ENCODE measurements at regions not wholly inside any gene's neighbourhood (a gene's known extent, or its start where the extent isn't known, plus 50 kb on each side); places are given as distances from the start of the nearest gene placed in this dataset.

DNA sequence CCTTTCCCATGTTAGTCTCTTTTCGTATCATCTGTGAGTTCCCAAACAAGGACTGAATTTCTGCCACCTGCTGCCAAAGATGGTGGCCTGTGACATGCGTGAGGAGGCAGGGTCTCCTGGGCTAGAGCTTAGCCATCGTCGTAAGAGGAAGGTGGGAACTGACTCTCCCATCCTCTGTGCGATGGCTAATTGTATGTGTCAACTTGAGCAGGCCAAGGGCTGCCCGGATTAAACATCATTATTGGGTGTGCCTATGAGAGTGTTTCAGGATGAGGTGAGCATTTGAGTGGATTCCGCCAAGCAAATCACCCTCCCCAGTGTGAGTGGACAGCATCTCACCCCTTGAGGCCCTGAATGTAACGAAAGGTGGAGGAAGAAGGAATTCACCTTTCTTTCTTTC is 220.7 kb upstream of the DIO3 start:
- TF ChIP-seq BHLHE40 (IDR thresholded peaks at IDR 0.05; ENCODE audit: low read depth, low read length) (no peak), RCOR1 (IDR thresholded peaks at IDR 0.05; ENCODE audit: insufficient replicate concordance, low read length) (no peak), POLR2A (IDR thresholded peaks at IDR 0.05; ENCODE audit: low read depth, low read length) (no peak)
- TF ChIP-seq, protein P1, sequence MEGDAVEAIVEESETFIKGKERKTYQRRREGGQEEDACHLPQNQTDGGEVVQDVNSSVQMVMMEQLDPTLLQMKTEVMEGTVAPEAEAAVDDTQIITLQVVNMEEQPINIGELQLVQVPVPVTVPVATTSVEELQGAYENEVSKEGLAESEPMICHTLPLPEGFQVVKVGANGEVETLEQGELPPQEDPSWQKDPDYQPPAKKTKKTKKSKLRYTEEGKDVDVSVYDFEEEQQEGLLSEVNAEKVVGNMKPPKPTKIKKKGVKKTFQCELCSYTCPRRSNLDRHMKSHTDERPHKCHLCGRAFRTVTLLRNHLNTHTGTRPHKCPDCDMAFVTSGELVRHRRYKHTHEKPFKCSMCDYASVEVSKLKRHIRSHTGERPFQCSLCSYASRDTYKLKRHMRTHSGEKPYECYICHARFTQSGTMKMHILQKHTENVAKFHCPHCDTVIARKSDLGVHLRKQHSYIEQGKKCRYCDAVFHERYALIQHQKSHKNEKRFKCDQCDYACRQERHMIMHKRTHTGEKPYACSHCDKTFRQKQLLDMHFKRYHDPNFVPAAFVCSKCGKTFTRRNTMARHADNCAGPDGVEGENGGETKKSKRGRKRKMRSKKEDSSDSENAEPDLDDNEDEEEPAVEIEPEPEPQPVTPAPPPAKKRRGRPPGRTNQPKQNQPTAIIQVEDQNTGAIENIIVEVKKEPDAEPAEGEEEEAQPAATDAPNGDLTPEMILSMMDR (conservative IDR thresholded peaks at IDR 0.05; ENCODE audit: low read depth, low read length): no peak
